T-helper 1 cell (primary cell): ENCODE measurements at regions not wholly inside any gene's neighbourhood (a gene's known extent, or its start where the extent isn't known, plus 50 kb on each side); places are given as distances from the start of the nearest gene placed in this dataset.
"Not testable (repeated sequence)": the region's sequence is repeated elsewhere in the genome, so short reads cannot be mapped to it uniquely, and the experiment has no call there.

ENCODE experiments used
- DNase-seq, 5 donors: peaks; one replicate each; pipeline ENCODE4 v3.0.0-alpha.2; 2012 to 2020

DNA sequence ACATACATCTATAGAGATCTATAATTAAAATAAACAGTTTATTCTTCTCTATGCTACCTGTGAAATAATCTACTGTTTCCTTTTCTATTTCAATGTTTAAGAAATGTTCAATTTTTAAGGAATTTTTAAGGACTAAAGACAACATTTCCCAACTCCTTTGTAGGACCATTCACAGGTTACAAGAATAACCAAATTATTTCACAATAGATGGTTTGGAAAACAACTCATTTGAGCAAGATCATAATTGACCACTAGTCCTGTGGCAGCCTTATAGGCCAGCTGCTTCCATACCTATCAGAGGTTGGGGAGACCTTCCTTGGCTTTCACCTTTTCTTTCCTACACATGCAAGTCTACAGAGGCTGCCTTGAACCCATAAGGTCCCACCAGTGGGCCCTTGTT lies 193.7 kb downstream of the TTC39B start:
- DNase-seq, result no peak

DNA sequence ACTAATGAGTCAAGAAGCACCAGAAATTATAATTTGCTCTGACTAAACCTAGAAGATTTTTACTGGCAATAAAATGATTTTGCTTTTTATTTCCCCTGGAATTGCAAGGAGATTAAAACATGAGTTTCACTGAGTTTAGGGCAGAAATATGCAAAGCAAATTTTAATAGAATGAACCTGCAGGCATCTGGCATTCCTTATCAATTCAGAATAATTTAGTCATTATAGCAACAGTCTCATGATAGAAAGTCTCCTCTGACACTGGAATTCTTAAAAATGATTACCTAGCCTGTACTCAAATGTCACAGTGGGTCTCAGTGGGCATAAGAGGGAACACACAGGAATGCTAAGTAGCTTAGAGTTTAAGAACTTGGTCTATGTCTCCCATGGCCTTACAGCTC lies 195.9 kb downstream of the TTC39B start:
- DNase-seq, result no peak

DNA sequence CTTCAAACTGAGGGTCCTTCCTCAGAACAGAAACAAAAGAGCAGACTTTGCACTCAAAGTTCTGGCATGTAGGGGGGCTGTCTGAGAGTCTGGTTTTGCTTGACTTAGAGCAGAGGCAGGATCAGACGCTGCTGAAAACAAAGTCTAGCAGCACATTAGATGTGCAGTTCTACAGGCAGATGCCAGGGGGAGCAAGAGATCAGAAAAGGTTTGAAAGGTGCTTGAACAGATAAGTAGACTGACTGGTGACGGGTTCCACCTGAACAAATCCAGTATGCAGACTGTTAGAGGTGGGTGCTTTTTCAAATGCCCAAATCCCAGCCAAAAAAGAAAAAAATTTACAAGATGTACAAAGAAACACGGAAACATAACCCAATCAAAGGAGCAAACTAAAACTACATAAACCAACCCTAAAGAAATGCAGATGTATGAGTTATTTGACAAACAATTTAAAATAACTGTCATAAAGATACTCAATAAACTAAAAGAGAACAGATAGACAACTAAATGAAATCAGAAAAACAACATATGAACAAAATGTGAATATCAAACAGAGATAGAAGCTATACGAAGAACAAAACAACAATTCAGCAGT lies 194.7 kb upstream of the FREM1 start:
- DNase-seq, result peak in 4 of 5 donors; percentile 5 to 36 (median 26)

DNA sequence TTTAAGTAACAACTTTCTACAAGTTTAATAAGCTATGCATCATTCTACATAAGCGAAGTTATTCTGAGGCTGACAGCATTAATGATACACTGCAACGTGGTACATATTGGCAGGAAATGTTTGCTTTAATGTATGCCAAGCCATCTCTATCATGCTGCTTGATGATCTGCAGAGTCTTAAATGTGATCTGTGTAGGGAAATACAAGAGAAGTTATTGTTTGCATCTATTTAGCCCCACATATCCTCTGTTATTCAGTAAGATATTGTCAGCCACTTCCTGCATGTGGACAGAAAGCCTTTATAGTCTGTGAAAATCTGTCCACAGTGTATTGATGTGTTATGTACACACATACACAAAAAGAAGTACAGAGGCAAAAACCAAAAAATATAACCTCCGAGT lies 193.1 kb upstream of the FREM1 start:
- no peak for DNase-seq

DNA sequence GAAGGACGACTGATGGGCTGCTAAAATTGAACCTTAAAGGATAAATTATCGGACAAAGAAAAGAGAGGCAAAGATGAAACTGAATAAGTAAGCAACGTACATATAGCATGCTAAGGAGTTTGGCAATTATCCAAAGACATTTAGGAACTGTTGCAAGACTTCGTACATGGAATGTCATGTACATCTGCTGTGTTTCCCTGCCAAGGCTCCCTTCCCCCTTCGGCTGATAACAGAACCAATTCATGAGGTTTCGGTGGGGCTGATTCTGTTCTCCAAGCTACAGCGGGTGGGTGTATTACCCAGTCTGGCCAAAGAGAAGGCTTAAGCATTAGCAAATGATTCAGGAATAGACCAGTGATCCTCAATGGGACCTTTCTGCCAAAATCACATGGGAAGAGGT lies 190.9 kb upstream of the FREM1 start:
- DNase-seq, result no peak

DNA sequence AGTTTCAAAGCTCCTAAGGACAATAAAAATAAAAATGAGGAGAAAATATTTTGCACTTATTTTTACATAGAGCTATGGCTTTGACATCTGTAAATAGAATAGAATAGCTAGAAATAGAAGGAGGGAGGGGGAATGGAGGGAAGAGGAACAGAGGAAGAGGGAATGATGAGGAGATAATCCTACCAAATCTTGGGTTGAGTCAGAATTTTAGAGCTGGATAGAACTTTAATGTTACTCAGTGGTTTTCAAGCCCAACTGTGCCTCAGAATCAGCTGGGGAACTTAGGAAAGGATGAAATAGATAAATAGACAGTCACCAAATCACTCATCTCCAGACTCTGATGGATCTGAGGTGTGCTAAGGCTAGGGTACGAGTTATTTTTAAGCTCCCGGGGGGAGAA lies 190.3 kb upstream of the FREM1 start:
- DNase-seq, result no peak

DNA sequence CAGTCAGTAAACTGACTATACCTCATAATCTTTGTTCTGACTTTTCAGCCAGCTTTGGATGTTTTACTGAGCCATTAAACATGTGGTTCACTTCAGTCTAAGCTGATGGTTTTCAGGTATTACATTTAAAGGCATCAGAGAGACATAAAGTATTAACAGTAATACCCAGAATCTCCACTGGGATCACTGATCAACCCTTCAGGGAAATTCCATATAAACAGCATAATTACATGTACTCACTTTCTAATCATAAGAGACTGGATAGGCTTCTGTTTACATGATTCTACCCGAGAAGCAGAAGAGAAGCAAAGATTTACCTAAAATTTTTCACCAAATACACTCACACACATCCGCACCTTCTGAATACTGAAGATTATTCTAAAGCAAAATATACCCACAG lies 186.7 kb upstream of the FREM1 start:
- DNase-seq, result no peak

DNA sequence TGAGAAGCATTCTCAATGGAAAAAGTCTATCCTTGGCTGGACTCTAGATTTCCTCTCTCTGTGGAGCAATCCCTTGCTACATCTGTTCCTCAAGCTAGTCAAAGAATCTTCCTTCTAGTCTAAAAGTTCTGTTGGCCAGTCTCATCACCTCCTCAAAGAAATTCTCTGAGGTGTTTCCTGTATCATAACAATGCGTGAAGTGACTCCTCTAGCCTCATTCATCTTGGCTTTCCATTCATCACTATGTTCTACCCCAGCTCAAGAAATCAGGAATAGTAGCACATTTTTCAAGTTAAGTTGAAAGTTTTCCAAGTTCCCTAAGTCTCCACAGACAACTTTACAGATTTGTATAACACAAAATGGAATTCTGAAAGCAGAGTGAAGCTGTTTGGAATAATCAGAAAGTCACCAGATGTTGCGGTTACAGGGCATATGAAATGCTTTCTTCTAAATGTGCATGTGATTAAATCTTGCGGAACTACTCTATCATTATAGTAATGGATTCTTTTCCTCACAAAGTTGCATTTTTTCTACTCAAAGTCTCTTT lies 176.6 kb upstream of the FREM1 start:
- DNase-seq, result no peak

DNA sequence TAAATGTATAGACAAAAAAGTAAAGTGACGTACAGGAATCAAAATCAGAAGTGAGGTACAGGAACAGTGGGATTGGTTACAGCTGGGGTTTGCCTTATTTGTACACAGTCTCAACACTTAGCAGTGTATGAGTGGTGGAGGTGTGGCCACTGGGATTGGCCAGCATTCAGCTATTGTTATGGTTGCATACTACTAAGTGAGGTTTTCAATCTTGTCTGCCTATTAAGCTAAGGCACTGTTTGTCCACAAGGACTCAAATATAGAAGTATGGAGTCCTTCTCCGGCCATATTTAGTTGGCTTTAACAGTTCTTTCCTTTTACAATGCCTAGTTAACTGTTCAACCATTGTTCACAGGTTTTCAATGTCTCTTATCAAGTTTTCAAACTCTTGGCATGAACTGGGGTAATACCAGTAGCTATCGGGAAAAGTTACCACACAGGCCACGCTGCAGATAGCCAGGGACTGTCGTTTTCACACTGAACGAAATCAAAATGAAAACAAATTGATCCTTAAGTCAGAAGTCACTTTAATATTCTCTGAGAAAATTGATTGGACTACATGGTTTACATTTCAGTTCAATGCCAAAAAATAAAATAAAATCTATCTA lies 176.0 kb upstream of the FREM1 start:
- DNase-seq, result no peak

DNA sequence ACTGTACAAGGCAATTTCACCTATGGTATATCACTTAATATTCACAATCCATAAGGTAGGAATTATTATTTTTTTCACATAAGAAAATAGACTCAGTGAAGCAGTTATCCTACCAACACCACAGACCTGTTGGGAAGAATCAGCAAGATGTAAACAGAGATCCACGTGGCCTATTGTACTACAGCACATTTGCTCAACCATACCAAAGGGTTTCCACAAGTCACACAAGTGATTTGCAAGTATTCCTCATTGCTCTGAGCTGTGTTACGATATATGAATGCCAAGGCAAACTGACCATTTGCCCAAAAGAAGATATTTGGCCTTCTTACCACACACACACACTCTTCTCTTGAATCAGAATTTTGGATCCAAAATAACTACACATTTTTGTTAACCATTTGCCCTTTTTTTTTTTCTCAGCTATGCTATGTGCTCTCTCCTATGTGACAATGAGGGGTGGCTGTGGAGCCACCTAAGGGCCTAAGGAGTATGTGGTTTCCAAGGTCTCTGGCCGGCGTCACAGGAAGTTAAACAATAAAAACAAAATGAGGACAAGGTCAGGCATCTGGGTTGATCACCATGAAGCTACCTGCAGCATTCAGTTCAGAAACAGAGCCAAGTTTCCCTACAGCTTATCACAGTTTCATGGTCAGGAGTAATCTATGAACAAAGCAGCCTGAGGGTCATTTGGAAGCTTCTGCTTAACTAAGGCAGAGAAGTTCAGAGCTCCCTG lies 171.0 kb upstream of the FREM1 start:
- DNase-seq, result no peak

DNA sequence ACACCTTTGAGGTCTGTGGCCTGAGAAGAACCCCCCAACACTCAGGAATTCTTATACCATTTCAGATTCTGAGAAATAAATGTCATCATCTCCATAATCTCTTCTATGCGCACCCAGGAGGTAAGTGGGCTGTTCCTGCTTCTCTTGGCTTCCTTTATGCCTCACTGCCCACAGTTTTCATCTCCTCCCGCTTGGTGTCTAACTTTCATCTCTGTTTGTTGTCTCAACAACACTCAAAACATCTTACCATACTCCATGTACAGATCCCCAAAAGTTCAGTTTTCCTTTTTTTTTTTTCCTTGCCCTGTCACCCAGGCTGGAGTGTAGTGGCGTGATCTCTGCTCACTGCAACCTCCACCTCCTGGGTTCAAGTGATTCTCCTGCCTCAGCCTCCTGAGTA lies 170.2 kb upstream of the FREM1 start:
- no peak for DNase-seq

DNA sequence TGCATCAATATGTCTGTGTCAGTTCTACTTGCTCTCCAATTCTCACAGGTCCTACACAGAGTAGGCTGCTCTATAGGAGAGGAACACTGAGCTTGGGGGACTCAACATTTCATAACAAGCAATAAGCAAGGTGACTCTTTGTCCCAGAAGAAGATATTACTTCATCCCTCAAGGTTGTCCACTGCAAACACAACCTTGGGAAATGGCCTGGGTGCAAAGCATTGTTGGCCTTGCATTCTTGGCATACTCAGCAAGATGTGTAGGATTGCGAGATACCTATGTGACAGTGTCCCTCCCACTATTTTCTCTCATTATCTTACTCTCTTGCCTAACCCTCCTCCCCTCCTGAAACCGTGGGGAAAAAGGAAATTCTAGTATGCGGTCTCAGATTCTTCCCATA lies 169.8 kb upstream of the FREM1 start:
- no peak for DNase-seq

DNA sequence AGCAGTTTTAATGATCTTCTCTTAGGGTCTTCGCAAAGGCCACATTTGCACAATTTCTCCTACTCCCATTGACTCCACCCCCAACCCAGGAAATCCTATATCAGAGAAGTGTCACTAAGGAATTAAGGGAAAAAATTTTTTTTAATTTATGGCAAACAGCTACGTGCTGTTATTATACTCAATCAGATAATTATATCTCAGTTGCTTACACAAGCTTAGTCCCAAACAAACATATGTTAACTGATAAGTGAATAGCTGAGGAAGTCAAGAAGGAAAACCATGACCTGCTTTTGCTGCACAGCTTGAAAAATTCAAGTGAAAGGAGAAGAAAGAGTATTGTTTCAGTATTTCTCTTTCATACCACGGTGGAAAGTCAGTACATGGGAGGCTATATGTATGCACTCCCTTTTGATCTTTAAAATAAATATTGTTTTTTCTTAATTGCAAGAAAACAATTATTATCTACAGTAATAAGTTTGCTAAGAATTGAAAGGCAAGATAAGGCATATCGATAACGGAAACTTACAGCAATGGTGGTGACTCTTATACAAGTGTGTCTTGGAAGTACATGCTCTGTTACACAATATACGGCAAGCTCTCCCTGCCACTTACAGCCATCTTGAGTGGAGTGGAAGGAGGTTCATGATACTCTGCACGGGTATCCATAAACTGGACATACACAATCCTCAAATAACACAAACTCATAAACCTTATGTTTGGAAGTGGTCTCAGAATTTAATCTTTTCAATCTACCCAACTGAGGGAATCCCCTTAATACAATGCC lies 167.9 kb upstream of the FREM1 start:
- DNase-seq, result no peak

DNA sequence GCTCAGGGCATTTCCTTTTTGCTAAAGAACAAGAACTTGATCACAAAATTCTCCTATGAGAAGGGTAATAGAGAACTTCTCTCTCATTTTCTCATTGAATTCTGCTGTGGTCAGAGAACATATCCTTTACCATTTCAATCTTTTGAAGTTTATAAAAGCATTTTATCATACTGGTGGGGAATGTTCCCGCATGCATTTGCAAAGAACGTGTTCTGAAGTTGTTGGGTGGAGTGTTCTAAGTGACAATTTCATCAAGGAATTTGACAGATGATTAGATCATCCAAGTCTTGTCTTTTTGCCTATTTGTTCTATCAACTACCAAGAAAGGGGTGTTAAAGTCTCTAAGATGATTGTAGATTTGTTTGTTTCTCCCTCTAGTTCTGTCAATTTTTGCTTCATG lies 163.4 kb upstream of the FREM1 start:
- DNase-seq, result no peak

DNA sequence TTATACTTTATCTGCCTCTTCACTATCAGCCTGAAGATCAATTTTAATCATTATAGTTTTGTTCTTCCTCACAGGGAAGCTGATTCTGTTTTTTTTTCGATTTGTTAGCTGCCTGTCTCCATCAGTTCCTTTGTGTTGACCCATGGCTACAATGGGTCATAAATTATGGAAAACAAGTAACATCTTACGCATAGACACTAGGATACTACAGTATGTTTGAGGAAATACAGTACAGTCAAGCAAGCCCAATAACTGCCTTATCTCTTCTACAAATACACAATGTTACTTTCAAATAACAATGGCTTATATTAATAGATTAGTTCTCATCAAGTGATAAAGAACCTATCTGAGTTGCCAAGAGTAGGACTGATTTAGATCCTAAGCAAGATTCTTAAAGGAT lies 160.5 kb upstream of the FREM1 start:
- DNase-seq, result no peak

DNA sequence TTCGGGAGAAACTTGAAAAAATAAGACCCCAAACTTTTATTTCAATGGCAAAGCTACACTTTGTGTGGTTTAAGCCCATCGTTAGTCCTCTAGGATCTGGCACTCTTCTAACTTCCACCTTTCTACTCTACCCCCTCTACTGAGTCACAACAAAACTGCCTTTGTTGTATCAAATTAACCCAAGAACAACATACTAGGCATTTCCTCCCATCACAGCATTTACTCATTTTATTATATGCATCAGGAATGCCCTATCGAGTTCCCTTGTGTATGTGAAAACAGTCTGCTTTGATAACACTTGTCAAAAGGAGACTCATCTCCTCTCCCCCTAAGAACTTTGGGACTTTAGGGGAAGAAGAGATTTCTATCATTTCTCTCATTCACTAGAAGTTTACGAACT lies 158.9 kb upstream of the FREM1 start:
- DNase-seq, result no peak

DNA sequence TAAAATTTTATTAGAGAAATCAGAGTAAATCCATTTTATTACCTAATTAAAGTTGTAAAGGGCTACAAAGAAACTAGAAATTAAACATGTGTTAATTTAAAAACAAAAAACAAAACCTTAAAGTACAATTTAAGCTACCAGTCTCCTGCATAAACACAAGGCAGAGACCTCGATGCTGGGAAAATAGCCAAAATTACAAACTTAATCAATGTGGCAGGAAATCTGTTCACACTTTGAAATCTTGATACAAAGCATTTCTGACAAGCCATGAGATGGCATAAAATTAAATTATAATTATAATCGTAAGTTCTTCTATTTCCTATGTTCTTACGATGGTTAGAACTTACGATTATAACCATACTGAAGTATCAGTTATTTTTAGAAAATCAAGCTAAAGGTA lies 158.0 kb upstream of the FREM1 start:
- no peak for DNase-seq

DNA sequence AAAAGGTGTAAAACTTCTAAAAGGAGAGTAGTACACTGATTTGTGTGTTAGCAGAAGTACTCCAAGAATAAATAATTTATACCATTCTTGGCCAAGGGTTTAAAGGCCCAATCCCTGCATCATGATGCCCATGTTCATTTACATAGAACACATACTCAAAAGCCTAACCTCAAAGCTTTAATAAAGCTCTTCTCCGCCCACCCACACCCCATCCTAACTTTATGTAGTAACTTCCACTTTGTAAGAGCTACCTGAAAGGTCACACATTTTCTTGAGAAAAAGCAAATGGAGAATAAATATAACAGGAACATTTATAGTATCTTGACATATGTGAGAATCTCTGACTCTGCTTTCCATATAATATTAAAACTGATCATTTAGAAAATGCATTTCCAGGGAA lies 148.8 kb upstream of the FREM1 start:
- DNase-seq, result no peak

DNA sequence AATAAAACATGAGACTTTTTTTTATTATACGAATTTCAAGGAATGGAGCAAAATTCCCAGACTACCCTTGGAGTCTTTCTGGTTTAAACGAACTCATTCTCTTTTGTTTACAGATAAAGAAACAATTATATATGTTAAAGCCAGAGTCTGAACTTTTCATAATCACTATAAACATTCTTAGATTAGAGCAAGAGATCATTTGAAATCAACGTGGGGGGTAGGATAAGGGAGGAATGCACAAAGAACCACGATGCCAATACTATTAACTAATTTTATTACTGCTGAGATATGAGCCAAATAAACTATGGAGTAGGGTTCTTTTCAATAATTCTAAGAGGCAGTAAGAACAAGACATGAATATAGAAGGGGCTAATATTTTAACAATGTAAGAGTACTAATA lies 148.0 kb upstream of the FREM1 start:
- no peak for DNase-seq

DNA sequence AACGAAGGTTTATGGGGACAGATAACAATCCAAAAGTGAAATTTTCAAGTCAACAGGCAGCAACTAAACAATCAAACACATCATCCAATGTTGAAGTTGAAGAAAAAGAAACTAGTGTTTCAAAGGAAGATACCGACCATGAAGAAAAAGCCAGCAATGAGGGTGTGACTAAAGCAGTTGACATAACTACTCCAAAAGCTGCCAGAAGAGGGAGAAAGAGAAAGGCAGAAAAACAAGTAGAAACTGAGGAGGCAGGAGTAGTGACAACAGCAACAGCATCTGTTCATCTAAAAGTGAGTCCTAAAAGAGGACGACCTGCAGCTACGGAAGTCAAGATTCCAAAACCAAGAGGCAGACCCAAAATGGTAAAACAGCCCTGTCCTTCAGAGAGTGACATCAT lies 145.1 kb upstream of the FREM1 start:
- not testable (repeated sequence) for DNase-seq

DNA sequence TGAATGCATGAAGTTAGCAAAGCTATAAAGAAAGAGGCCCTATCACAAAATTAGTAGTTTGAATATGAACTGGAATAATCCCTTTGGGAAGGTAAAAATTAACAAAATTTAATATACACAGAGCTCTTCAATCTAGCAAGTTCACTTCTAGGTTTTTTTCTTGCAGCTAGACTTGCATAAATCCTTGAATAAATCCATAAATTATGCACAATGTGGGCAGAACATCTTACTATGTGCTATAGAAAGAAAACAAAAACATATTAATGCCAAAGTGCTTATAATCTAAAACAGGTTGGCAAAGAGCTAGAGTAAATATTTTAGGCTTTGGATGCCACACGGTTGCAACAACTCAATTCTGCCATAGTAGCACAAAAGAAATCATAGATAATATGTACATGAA lies 138.5 kb upstream of the FREM1 start:
- no peak for DNase-seq

DNA sequence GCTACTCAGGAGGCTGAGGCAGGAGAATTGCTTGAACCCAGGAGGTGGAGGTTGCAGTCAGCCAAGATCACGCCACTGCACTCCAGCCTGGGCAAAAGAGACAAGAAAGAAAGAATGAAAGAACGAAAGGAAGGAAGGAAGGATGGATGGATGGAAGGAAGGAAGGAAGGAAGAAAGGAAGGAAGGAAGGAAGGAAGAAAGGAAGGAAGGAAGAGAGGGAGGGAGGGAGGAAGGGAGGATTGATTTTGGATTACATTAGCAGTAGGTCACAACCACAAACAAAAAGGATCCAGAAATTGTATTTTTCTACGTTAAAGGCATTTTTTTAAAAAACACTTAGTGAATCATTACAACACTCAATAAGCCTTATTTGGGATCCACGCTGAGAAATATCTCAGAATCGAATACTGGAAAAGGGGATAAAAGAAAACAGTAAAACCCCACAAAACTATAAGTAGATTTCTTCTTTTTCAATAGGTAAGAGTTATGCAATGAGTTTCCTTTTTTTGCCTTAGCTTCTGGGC lies 136.9 kb upstream of the FREM1 start:
- no peak for DNase-seq

DNA sequence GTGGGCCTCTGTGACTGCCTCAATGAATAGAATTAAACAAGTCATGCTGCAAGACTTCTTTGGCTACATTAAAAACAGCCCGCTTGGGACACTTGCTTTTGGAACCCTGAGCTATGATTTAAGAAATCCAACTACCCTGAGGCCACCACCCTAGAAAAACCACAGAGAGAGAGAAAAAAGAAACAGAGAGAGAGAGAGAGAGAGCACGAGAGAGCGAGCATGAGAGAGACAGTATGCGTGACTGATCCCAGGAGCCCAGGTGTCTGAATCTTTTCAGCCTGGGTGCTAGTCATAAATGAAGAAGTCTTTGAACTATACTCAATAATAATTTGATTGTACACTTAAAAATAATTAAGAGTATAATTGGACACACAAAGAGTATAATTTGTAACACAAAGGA lies 123.1 kb upstream of the FREM1 start:
- no peak for DNase-seq
